Activated naive CD4-positive, alpha-beta T cell treated with anti-CD3 and anti-CD28 coated beads, Interleukin-2, amount 50 U/mL, for 24 hours (primary cell): ENCODE measurements at regions not wholly inside any gene's neighbourhood (a gene's known extent, or its start where the extent isn't known, plus 50 kb on each side); places are given as distances from the start of the nearest gene placed in this dataset.
"Not testable (repeated sequence)": the region's sequence is repeated elsewhere in the genome, so short reads cannot be mapped to it uniquely, and the experiment has no call there.

ENCODE experiments used
- H3K27ac Mint-ChIP-seq: one replicate; pipeline ENCODE4 v1.8.0; 2021; ENCODE audit warnings: mild to moderate bottlenecking, mixed read lengths
- H3K27me3 Mint-ChIP-seq: one replicate; pipeline ENCODE4 v1.8.0; 2021; ENCODE audit warnings: mixed read lengths
- H3K36me3 Mint-ChIP-seq: one replicate; pipeline ENCODE4 v1.8.0; 2021; ENCODE audit warnings: mixed read lengths
- H3K4me1 Mint-ChIP-seq: one replicate; pipeline ENCODE4 v1.8.0; 2021; ENCODE audit warnings: mixed read lengths
- H3K4me3 Mint-ChIP-seq: one replicate; pipeline ENCODE4 v1.8.0; 2021; ENCODE audit warnings: mild to moderate bottlenecking, mixed read lengths
- H3K9me3 Mint-ChIP-seq: one replicate; pipeline ENCODE4 v1.8.0; 2021; ENCODE audit warnings: mixed read lengths

- no peaks in the 10 kb centered on the region for H3K36me3 Mint-ChIP-seq
- H3K4me3 Mint-ChIP-seq, result no peak overlapping the region
- H3K4me1 Mint-ChIP-seq, result no peaks in the 10 kb centered on the region
- H3K27me3 Mint-ChIP-seq, result peaks cover 2% of the 10 kb centered on the region
- no peak overlapping the region for H3K27ac Mint-ChIP-seq
- H3K9me3 Mint-ChIP-seq, result peaks cover 18% of the 10 kb centered on the region
Observed at GRCh38 chr4:12674184-12674583, 810.0 kb downstream of the RAB28 start.

DNA sequence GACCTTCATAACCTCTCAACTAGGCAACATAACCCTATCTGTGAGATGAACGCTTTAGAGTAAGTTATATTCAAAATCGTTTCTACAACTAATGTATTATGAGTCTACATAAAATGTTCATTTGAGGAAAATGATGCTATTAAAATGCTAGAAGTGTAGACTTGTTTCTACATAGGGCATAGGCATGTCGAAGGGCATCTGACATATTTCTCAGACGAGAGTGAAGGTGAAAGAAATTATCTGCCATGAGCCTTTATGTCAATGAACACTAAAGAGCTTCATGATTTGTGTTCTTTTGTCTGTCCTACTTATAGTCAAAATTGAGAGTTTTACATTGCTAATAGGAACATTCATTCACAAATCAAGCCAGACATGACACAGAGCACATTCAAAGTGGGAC lies 811.8 kb downstream of the RAB28 start:
- Mint-ChIP-seq H3K9me3 (peaks cover 24% of the 10 kb centered on the region), H3K27ac (no peak overlapping the region), H3K27me3 (no peaks in the 10 kb centered on the region), H3K4me3 (no peak overlapping the region), H3K4me1 (no peaks in the 10 kb centered on the region), H3K36me3 (no peaks in the 10 kb centered on the region)

DNA sequence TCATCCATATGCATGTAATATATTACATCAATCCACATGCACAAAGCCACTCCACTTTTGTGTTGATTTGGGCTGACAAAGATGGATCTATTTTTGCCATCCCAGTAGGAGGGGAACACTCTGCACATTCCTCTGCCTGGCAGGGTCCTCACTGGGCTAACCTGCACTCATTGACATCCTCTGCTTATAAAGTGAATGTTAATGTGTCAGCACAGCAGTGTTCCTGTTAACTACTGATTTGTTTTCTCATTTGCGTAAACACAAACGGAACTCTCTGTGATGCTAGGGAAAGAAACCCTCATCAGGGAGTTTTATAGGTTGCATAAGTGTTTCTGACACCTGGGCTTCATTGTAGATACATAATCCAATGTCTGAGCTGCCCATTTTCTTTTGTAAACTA lies 826.0 kb downstream of the RAB28 start:
- Mint-ChIP-seq H3K9me3 (no peaks in the 10 kb centered on the region), H3K36me3 (no peaks in the 10 kb centered on the region), H3K4me3 (no peak overlapping the region), H3K27me3 (no peaks in the 10 kb centered on the region), H3K27ac (no peak overlapping the region), H3K4me1 (no peaks in the 10 kb centered on the region)

DNA sequence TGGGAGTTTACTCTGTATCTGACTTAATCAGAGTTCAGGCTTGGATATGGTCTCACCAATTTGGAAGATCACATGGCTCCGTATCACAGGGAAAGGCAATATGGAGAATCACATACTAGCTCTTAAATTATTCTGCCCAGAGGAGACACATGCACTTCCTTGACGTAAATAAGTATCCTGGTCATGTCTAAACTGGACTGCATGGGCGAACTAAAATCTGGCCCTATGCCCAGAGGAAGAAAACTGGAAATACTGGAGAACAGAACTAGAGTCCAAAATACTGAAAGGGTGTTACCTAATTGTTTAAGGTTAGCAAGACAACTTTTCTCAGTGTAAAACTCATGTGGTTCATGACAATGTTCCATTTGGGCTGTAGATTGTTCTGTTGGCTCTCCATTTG lies 832.3 kb downstream of the RAB28 start:
- Mint-ChIP-seq H3K36me3 (no peaks in the 10 kb centered on the region), H3K4me1 (no peaks in the 10 kb centered on the region), H3K27ac (no peak overlapping the region), H3K27me3 (no peaks in the 10 kb centered on the region), H3K9me3 (no peaks in the 10 kb centered on the region), H3K4me3 (no peak overlapping the region)

GRCh38 chr4:12645732-12646131 lies 838.4 kb downstream of the RAB28 start:
- Mint-ChIP-seq H3K4me1 (no peaks in the 10 kb centered on the region), H3K27ac (no peak overlapping the region), H3K36me3 (no peaks in the 10 kb centered on the region), H3K9me3 (no peaks in the 10 kb centered on the region), H3K4me3 (no peak overlapping the region), H3K27me3 (peaks cover 2% of the 10 kb centered on the region)

DNA sequence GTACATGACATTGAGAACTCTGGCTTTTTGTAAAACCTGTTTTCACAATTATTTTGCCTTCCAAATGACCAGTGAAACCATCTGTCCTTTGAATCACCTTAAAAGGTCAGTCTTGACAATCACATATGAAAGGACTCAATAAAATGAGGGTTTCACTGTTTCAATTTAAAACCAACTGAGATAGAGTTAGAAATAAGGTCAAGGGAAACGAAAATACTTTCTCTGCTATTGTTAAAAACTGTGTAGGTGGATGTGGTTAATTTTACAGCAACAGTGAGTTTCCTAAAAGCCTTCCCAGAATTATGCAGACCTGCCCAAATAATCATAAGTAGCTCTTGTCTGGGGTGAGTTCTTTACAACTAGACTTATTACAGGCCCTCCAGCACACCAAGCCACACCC lies 839.9 kb downstream of the RAB28 start:
- Mint-ChIP-seq H3K9me3 (no peaks in the 10 kb centered on the region), H3K27ac (no peak overlapping the region), H3K27me3 (peaks cover 2% of the 10 kb centered on the region), H3K4me3 (no peak overlapping the region), H3K36me3 (no peaks in the 10 kb centered on the region), H3K4me1 (no peaks in the 10 kb centered on the region)

DNA sequence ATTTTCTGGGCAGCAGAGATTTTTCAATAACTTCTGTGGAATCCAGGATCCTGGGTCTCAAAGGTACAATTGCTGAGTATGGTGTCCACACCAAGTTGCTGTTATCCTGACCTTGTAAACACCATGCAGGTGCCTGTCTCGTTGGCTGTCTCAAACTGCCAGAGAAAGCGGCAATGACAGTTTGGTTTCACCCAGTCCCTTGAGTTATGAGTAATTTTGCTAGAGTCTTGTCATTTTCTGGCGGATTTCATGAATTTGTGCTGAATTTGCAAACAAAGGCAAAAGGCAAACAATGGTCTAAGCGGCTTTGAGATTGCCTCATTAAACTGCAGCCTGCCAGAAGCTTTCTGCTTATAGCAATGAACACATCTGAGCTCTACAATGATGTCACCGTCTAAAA lies 847.9 kb downstream of the RAB28 start:
- H3K27ac Mint-ChIP-seq, result no peak overlapping the region
- H3K4me1 Mint-ChIP-seq, result no peaks in the 10 kb centered on the region
- no peaks in the 10 kb centered on the region for H3K9me3 Mint-ChIP-seq
- H3K27me3 Mint-ChIP-seq, result peaks cover 6% of the 10 kb centered on the region
- no peak overlapping the region for H3K4me3 Mint-ChIP-seq
- no peaks in the 10 kb centered on the region for H3K36me3 Mint-ChIP-seq

DNA sequence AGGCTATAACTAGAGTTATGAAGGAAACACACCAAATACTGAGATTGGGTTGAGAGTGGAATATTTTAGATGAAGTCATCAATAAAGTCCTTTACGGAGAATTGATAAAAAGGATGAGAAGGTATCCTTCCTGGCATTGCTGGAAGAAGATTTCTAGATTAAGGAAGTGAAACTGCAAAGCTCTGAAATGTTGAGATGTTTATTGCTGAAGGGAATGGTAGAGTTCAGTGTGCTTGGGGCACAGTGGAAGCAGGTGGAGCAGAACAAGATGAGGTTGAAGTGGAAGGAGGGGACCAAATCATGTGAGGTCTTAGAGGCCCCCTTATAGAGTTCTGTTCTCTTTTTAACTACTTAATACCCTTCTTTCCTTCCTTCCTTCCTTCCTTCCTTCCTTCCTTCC lies 848.5 kb downstream of the RAB28 start:
- H3K4me1 Mint-ChIP-seq, result no peaks in the 10 kb centered on the region
- H3K9me3 Mint-ChIP-seq, result no peaks in the 10 kb centered on the region
- no peak overlapping the region for H3K27ac Mint-ChIP-seq
- H3K27me3 Mint-ChIP-seq, result peaks cover 10% of the 10 kb centered on the region
- H3K36me3 Mint-ChIP-seq, result no peaks in the 10 kb centered on the region
- H3K4me3 Mint-ChIP-seq, result no peak overlapping the region

DNA sequence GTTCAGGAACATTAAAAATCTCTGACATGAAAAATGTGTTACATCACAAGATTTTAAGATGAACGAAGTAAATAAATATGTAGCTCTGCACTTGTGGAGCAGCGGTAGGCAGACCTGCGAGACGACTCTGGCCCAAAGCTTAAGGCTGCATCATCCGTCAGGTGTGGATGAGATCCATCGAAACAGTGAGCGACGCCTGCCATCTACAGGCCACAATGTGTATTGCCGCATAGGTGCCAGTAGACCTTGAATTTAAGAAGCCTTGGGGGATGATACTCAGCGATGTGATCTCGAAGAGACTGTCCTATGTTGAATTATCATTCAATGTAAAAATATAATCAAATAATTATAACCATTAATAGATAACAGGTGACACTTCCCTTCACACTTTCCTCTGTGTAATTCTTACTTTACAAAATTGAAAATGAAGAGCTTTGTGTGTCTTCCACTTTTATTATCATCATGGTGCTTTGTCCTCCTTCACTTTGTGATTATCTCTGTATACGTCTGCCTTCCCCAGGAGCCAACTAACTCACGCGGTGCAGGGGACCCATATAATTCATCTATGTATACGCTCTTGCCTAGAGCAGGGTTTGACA lies 851.0 kb downstream of the RAB28 start:
- Mint-ChIP-seq H3K36me3 (no peaks in the 10 kb centered on the region), H3K4me3 (no peak overlapping the region), H3K9me3 (no peaks in the 10 kb centered on the region), H3K27me3 (peaks cover 16% of the 10 kb centered on the region), H3K27ac (no peak overlapping the region), H3K4me1 (no peaks in the 10 kb centered on the region)

GRCh38 chr4:12615822-12616221 lies 868.3 kb downstream of the RAB28 start:
- Mint-ChIP-seq H3K27ac (no peak overlapping the region), H3K9me3 (no peaks in the 10 kb centered on the region), H3K36me3 (no peaks in the 10 kb centered on the region), H3K27me3 (peaks cover 3% of the 10 kb centered on the region), H3K4me3 (no peak overlapping the region), H3K4me1 (no peaks in the 10 kb centered on the region)

DNA sequence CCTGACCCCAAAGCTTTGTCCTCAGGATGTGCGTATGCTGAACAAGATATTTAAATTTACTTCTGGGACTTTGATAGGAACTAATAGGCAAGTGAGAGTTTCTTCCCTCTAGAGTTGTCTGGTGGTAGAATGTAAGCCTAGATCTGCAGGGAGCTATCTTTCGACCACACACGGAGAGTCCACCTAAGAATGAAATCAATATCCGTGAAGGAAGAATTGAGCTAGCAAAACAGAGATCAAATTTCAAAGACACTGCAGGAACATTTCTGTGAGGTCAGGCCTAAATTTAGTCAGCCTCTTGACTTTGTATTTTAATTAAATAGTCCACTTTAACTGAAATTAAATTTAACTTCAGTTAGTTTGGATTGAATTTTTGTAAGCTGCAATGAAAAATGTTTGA lies 871.3 kb downstream of the RAB28 start:
- Mint-ChIP-seq H3K36me3 (no peaks in the 10 kb centered on the region), H3K4me1 (no peaks in the 10 kb centered on the region), H3K9me3 (no peaks in the 10 kb centered on the region), H3K27ac (no peak overlapping the region), H3K4me3 (no peak overlapping the region), H3K27me3 (peaks cover 3% of the 10 kb centered on the region)

DNA sequence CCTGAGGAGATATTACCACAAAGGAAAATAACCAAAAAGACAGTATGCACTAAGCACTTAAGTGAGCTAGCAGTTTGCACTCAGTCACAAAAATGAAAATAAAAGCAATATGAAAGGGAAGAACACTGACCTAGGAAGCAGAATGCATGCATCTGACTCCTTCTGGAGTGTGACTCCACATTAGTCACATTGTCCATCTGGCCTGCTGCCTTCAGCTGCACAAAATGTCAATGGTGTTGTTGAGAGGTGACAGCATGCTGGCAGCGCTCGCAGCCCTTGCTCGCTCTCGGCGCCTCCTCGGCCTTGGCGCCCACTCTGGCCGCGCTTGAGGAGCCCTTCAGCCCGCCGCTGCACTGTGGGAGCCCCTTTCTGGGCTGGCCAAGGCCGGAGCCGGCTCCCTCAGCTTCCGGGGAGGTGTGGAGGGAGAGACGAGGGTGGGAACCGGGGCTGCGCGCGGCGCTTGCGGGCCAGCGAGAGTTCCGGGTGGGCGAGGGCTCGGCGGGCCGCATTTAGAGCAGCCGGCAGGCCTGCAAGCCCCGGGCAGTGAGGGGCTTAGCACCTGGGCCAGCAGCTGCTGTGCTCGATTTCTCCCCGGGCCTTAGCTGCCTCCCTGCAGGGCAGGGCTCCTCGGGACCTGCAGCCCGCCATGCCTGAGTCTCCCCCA lies 874.8 kb downstream of the RAB28 start:
- not testable (repeated sequence) for H3K27me3 Mint-ChIP-seq, H3K27ac Mint-ChIP-seq, H3K9me3 Mint-ChIP-seq, H3K36me3 Mint-ChIP-seq, H3K4me1 Mint-ChIP-seq, H3K4me3 Mint-ChIP-seq

- Mint-ChIP-seq H3K9me3 (peaks cover 18% of the 10 kb centered on the region), H3K27me3 (no peaks in the 10 kb centered on the region), H3K27ac (no peak overlapping the region), H3K4me3 (no peak overlapping the region), H3K36me3 (no peaks in the 10 kb centered on the region), H3K4me1 (no peaks in the 10 kb centered on the region)
Observed at GRCh38 chr4:12595986-12596385, 888.2 kb downstream of the RAB28 start.

- no peaks in the 10 kb centered on the region for H3K27me3 Mint-ChIP-seq
- H3K27ac Mint-ChIP-seq, result no peak overlapping the region
- H3K36me3 Mint-ChIP-seq, result no peaks in the 10 kb centered on the region
- H3K4me3 Mint-ChIP-seq, result no peak overlapping the region
- H3K4me1 Mint-ChIP-seq, result no peaks in the 10 kb centered on the region
- H3K9me3 Mint-ChIP-seq, result peaks cover 18% of the 10 kb centered on the region
Observed at GRCh38 chr4:12595489-12595888, 888.7 kb downstream of the RAB28 start.

- Mint-ChIP-seq H3K27me3 (no peaks in the 10 kb centered on the region), H3K4me1 (no peaks in the 10 kb centered on the region), H3K4me3 (no peak overlapping the region), H3K27ac (no peak overlapping the region), H3K36me3 (no peaks in the 10 kb centered on the region), H3K9me3 (peaks cover 9% of the 10 kb centered on the region)
Observed at GRCh38 chr4:12588582-12588981, 895.6 kb downstream of the RAB28 start.

DNA sequence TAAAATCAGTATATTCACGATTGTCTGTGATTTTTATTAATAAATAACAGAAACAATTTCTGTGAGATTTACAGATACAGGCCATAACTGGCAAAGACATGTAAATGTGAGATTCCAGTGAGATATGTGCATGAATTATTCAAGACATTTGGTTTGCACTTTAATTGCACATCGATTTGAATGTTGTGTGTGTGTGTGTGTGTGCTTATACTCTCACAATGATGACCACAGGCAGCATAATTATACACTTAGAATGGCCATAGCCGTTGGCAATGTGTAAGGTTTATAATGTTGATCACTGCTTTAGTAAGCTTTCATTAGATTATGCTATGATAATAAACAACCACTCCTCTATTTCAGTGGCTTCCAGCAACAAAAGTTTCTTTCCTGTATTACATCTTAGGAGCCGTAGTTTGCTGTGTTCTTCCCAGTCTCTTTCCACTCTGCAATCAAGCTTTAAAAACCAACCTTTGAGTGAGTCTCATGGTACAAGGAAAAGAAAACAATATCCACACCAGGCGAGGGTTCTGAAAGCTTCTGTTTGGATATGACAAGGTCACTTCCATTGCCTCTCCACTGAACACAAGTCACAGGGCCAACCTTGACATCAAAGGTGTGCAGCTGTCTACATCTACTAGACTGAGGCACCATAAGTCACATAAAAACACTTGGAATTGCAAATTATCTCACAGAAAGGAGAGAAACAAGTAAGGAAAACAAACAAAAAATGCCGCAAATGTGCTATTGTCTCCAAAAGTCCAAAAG lies 897.7 kb downstream of the RAB28 start:
- Mint-ChIP-seq H3K27ac (no peak overlapping the region), H3K4me3 (no peak overlapping the region), H3K27me3 (no peaks in the 10 kb centered on the region), H3K9me3 (peaks cover 9% of the 10 kb centered on the region), H3K36me3 (no peaks in the 10 kb centered on the region), H3K4me1 (no peaks in the 10 kb centered on the region)
